Mesenchymal stem cell (in vitro differentiated cells and primary cell): ENCODE measurements at regions not wholly inside any gene's neighbourhood (a gene's known extent, or its start where the extent isn't known, plus 50 kb on each side); places are given as distances from the start of the nearest gene placed in this dataset.

Experiments
- DNase-seq: peaks from one replicate; pipeline ENCODE4 v3.0.0-alpha.2; 2013
- H2AFZ ChIP-seq: one replicate; pipeline ENCODE4 v1.6.1; 2013; ENCODE audit warnings: low read depth, mild to moderate bottlenecking, control low read depth, inconsistent platforms, low read length, moderate library complexity
- H2AK5ac ChIP-seq: 2 replicates; pipeline ENCODE4 v1.6.1; 2013; ENCODE audit warnings: low read length, moderate library complexity, mild to moderate bottlenecking, inconsistent platforms; ENCODE audit not compliant: severe bottlenecking
- H2BK120ac ChIP-seq: one replicate; pipeline ENCODE4 v1.6.1; 2013; ENCODE audit warnings: low read depth, mild to moderate bottlenecking, inconsistent platforms, low read length, moderate library complexity
- H2BK12ac ChIP-seq, 2 experiments: one replicate each; pipeline ENCODE4 v1.6.1; 2013; ENCODE audit warnings: inconsistent platforms in 2 of 2, low read length in 2 of 2, mild to moderate bottlenecking in 2 of 2, moderate library complexity in 2 of 2, control low read depth in 1 of 2
- H2BK15ac ChIP-seq: one replicate; pipeline ENCODE4 v1.6.1; 2013; ENCODE audit warnings: mild to moderate bottlenecking, low read depth, inconsistent platforms; ENCODE audit not compliant: poor library complexity, severe bottlenecking
- H2BK5ac ChIP-seq: 2 replicates; pipeline ENCODE4 v1.6.1; 2013; ENCODE audit warnings: low read depth, mild to moderate bottlenecking, low read length, control low read depth, inconsistent platforms; ENCODE audit not compliant: poor library complexity, severe bottlenecking
- H3K14ac ChIP-seq, 2 experiments: one replicate each; pipeline ENCODE4 v1.6.1; 2013; ENCODE audit warnings: inconsistent platforms in 2 of 2, low read length in 2 of 2, control low read depth in 1 of 2, mild to moderate bottlenecking in 1 of 2, moderate library complexity in 1 of 2
- H3K18ac ChIP-seq, 2 experiments: one replicate each; pipeline ENCODE4 v1.6.1; 2013; ENCODE audit warnings: inconsistent platforms in 2 of 2, low read length in 2 of 2, control low read depth in 1 of 2, low read depth in 1 of 2, mild to moderate bottlenecking in 1 of 2
- H3K23ac ChIP-seq, 2 experiments: one replicate each; pipeline ENCODE4 v1.6.1; 2013; ENCODE audit warnings: inconsistent platforms in 2 of 2, low read length in 2 of 2, mild to moderate bottlenecking in 2 of 2, moderate library complexity in 2 of 2, control low read depth in 1 of 2
- H3K27ac ChIP-seq: 2 replicates; pipeline ENCODE4 v1.5.1; 2013; ENCODE audit warnings: mild to moderate bottlenecking, moderate library complexity, low read length, control low read depth, inconsistent platforms; ENCODE audit not compliant: poor library complexity, severe bottlenecking
- H3K27me3 ChIP-seq, 2 experiments: 2 replicates each; pipeline versions ENCODE4 v1.6.1 to v1.7.0; 2013; ENCODE audit warnings: low read length in 2 of 2, mild to moderate bottlenecking in 2 of 2, moderate library complexity in 2 of 2, control low read depth in 1 of 2, inconsistent platforms in 1 of 2; ENCODE audit not compliant: control insufficient read depth in 1 of 2, insufficient read depth in 1 of 2
- H3K36me3 ChIP-seq, 2 experiments: 2 replicates each; pipeline versions ENCODE4 v1.6.1 to v1.7.0; 2013; ENCODE audit warnings: low read length in 2 of 2, control low read depth in 1 of 2, inconsistent platforms in 1 of 2, low read depth in 1 of 2, mild to moderate bottlenecking in 1 of 2; ENCODE audit not compliant: insufficient read depth in 2 of 2, control insufficient read depth in 1 of 2
- H3K4ac ChIP-seq, 2 experiments: one replicate each; pipeline ENCODE4 v1.6.1; 2013; ENCODE audit warnings: inconsistent platforms in 2 of 2, low read length in 2 of 2, mild to moderate bottlenecking in 2 of 2, moderate library complexity in 2 of 2, control low read depth in 1 of 2, low read depth in 1 of 2
- H3K4me1 ChIP-seq: 2 replicates; pipeline ENCODE4 v1.6.1; 2013; ENCODE audit warnings: low read depth, low read length, control low read depth; ENCODE audit not compliant: control insufficient read depth, insufficient read depth
- H3K4me2 ChIP-seq: 2 replicates; pipeline ENCODE4 v1.6.1; 2013; ENCODE audit warnings: low read length, mild to moderate bottlenecking, inconsistent platforms; ENCODE audit not compliant: poor library complexity, severe bottlenecking
- H3K4me3 ChIP-seq, 2 experiments: 2 replicates each; pipeline versions ENCODE4 v1.5.1 to v1.7.0; 2013; ENCODE audit warnings: low read length in 2 of 2, mild to moderate bottlenecking in 2 of 2, control low read depth in 1 of 2, low read depth in 1 of 2; ENCODE audit not compliant: insufficient read depth in 1 of 2
- H3K79me1 ChIP-seq: replicated peaks from 2 replicates; pipeline ENCODE4 v1.6.1; 2013; ENCODE audit warnings: mild to moderate bottlenecking, control low read depth, low read length, inconsistent platforms; ENCODE audit not compliant: poor library complexity, severe bottlenecking
- H3K9ac ChIP-seq: 2 replicates; pipeline ENCODE4 v1.7.0; 2013; ENCODE audit warnings: mild to moderate bottlenecking, low read length, moderate library complexity
- H3K9me3 ChIP-seq: 2 replicates; pipeline ENCODE4 v1.7.0; 2013; ENCODE audit warnings: mild to moderate bottlenecking, low read length; ENCODE audit not compliant: control insufficient read depth
- H4K8ac ChIP-seq: one replicate; pipeline ENCODE4 v1.6.1; 2013; ENCODE audit warnings: inconsistent platforms, mild to moderate bottlenecking, low read length, moderate library complexity
- H4K91ac ChIP-seq: one replicate; pipeline ENCODE4 v1.6.1; 2013; ENCODE audit warnings: mild to moderate bottlenecking, low read length, inconsistent platforms
- WGBS: methylation state at CpG from one replicate; pipeline ENCODE4 v1.1.7; 2013; ENCODE audit warnings: mixed read lengths; 5-methylcytosine and 5-hydroxymethylcytosine counted together

GRCh38 chr9:86771941-86772634, 175.2 kb downstream of the GAS1 start:
- Histone ChIP-seq H3K14ac (no peak overlapping the region), H2BK12ac (no peak overlapping the region), H3K4me1 (no peaks in the 10 kb centered on the region), H4K8ac (no peak overlapping the region), H3K4me2 (no peak overlapping the region), H3K4me3 (no peak overlapping the region), H3K9me3 (no peaks in the 10 kb centered on the region), H3K18ac (no peak overlapping the region), H3K27me3 (peaks cover 12% of the 10 kb centered on the region in 2 experiments), H3K79me1 (no peaks in the 10 kb centered on the region), H2BK120ac (no peak overlapping the region), H3K27ac (no peak overlapping the region), H2BK5ac (no peak overlapping the region), H2AFZ (no peak overlapping the region), H3K4ac (no peak overlapping the region), H2BK15ac (no peak overlapping the region), H3K9ac (no peak overlapping the region), H3K36me3 (no peaks in the 10 kb centered on the region), H2AK5ac (no peak overlapping the region), H4K91ac (no peak overlapping the region), H3K23ac (no peak overlapping the region)
- no peak for DNase-seq
- WGBS = 72% methylated on average over 5 of the region's 6 CpGs

GRCh38 chr9:86771420-86771819, 175.9 kb downstream of the GAS1 start:
- H2BK12ac ChIP-seq = no peak overlapping the region
- no peak overlapping the region for H3K9ac ChIP-seq
- H3K4ac ChIP-seq = no peak overlapping the region
- no peak overlapping the region for H2AFZ ChIP-seq
- no peaks in the 10 kb centered on the region for H3K9me3 ChIP-seq
- peaks cover 12% of the 10 kb centered on the region in 2 experiments for H3K27me3 ChIP-seq
- no peak overlapping the region for H3K4me2 ChIP-seq
- no peak overlapping the region for H2BK5ac ChIP-seq
- H4K91ac ChIP-seq = no peak overlapping the region
- H3K18ac ChIP-seq = no peak overlapping the region
- H3K36me3 ChIP-seq = no peaks in the 10 kb centered on the region
- no peak overlapping the region for H4K8ac ChIP-seq
- H3K14ac ChIP-seq = no peak overlapping the region
- H3K79me1 ChIP-seq = no peaks in the 10 kb centered on the region
- H2AK5ac ChIP-seq = no peak overlapping the region
- H3K27ac ChIP-seq = no peak overlapping the region
- no peak overlapping the region for H3K23ac ChIP-seq
- no peak overlapping the region for H3K4me3 ChIP-seq
- 17% methylated on average over 1 of the region's 2 CpGs for WGBS
- no peak for DNase-seq
- no peak overlapping the region for H2BK15ac ChIP-seq
- no peak overlapping the region for H2BK120ac ChIP-seq
- H3K4me1 ChIP-seq = peaks cover 2% of the 10 kb centered on the region

- no peak for DNase-seq
- Histone ChIP-seq H3K36me3 (no peaks in the 10 kb centered on the region), H3K79me1 (no peaks in the 10 kb centered on the region), H3K14ac (no peak overlapping the region), H2AK5ac (no peak overlapping the region), H2BK120ac (no peak overlapping the region), H3K4me2 (no peak overlapping the region), H3K27me3 (peaks cover 11 to 12% of the 10 kb centered on the region in 2 experiments), H2BK15ac (no peak overlapping the region), H3K23ac (no peak overlapping the region), H3K4ac (no peak overlapping the region), H3K9me3 (no peaks in the 10 kb centered on the region), H4K91ac (no peak overlapping the region), H3K4me3 (no peak overlapping the region), H3K18ac (no peak overlapping the region), H2BK12ac (no peak overlapping the region), H3K27ac (no peak overlapping the region), H3K4me1 (peaks cover 2% of the 10 kb centered on the region), H2BK5ac (no peak overlapping the region), H2AFZ (no peak overlapping the region), H3K9ac (no peak overlapping the region), H4K8ac (no peak overlapping the region)
- WGBS = no CpG with 5 or more reads among the region's 2 CpGs
These were observed 178.6 kb downstream of the GAS1 start for GRCh38 chr9:86768709-86769108.

DNA sequence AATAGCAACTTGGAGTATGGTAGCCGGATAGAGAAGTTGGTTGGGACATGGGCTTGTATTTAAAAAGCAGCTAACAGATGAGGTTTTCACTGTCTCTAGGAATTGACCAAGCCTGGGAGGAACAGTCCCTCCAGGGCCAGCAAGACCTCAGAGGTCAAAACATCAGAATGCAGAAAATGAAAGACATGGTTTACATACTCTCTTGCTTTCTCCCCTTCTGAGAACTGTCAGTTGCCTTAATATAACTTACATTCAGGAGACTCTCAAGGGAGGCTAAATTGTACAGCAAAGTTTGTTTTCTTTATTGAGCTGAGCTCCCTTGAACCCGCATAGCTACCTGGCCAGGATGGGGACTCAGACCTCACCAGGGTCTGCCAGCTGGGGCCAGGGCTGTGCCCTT, 179.3 kb downstream of the GAS1 start:
- Histone ChIP-seq H2BK120ac (no peak overlapping the region), H3K4me3 (no peak overlapping the region), H3K23ac (no peak overlapping the region), H3K4ac (no peak overlapping the region), H3K9ac (no peak overlapping the region), H4K91ac (no peak overlapping the region), H3K27ac (no peak overlapping the region), H3K27me3 (peaks cover 8 to 12% of the 10 kb centered on the region in 2 experiments), H2AK5ac (no peak overlapping the region), H3K4me2 (no peak overlapping the region), H2AFZ (no peak overlapping the region), H2BK15ac (no peak overlapping the region), H3K79me1 (no peaks in the 10 kb centered on the region), H2BK5ac (no peak overlapping the region), H3K36me3 (no peaks in the 10 kb centered on the region), H3K14ac (no peak overlapping the region), H3K9me3 (no peaks in the 10 kb centered on the region), H3K18ac (no peak overlapping the region), H4K8ac (no peak overlapping the region), H3K4me1 (peaks cover 2% of the 10 kb centered on the region), H2BK12ac (no peak overlapping the region)
- no peak for DNase-seq
- WGBS = 93% methylated on average over 2 of the region's 2 CpGs
